ENCODE measurements at regions not wholly inside any gene's neighbourhood (a gene's known extent, or its start where the extent isn't known, plus 50 kb on each side); places are given as distances from the start of the nearest gene placed in this dataset.

DNA sequence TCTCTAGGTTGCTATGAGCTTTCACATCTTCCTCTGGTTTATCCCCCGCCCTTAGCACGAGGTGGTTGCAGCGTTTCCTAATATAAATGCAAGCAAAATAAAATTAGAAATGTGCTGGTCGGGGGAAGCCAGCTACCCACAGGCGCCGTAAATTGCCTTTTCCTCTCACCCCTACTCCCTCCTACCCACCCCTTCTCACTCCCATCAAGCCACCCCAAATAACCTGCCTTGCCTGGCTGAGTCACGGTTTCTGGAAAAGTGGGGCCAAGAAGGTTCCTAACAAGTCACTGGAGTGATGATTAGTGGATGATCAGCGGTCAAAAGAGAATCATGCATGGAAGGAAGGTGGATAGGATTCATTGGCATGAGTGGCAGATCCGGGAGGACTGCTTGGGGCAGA is 120.9 kb upstream of the RBFOX1 start:
- TF ChIP-seq POLR2AphosphoS5 (IDR thresholded peaks at IDR 0.05; ENCODE audit: low read depth, low read length) (no peak), TAF1 (IDR thresholded peaks at IDR 0.05; ENCODE audit: borderline replicate concordance, insufficient read depth, low read length) (no peak)
- TF ChIP-seq, protein P1, sequence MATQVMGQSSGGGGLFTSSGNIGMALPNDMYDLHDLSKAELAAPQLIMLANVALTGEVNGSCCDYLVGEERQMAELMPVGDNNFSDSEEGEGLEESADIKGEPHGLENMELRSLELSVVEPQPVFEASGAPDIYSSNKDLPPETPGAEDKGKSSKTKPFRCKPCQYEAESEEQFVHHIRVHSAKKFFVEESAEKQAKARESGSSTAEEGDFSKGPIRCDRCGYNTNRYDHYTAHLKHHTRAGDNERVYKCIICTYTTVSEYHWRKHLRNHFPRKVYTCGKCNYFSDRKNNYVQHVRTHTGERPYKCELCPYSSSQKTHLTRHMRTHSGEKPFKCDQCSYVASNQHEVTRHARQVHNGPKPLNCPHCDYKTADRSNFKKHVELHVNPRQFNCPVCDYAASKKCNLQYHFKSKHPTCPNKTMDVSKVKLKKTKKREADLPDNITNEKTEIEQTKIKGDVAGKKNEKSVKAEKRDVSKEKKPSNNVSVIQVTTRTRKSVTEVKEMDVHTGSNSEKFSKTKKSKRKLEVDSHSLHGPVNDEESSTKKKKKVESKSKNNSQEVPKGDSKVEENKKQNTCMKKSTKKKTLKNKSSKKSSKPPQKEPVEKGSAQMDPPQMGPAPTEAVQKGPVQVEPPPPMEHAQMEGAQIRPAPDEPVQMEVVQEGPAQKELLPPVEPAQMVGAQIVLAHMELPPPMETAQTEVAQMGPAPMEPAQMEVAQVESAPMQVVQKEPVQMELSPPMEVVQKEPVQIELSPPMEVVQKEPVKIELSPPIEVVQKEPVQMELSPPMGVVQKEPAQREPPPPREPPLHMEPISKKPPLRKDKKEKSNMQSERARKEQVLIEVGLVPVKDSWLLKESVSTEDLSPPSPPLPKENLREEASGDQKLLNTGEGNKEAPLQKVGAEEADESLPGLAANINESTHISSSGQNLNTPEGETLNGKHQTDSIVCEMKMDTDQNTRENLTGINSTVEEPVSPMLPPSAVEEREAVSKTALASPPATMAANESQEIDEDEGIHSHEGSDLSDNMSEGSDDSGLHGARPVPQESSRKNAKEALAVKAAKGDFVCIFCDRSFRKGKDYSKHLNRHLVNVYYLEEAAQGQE (IDR thresholded peaks at IDR 0.05; ENCODE audit: insufficient read depth in 1 of 2, low read depth in 2 of 2, low read length in 2 of 2) = no peak
